ENCODE measurements at regions not wholly inside any gene's neighbourhood (a gene's known extent, or its start where the extent isn't known, plus 50 kb on each side); places are given as distances from the start of the nearest gene placed in this dataset.

- H3K4me3 ChIP-seq (replicated peaks; ENCODE audit: low read depth, low read length), result no peak overlapping the region
- TF ChIP-seq CTCF (IDR thresholded peaks at IDR 0.05; ENCODE audit: low read length, missing control alignments), result no peak
- DNase-seq (ENCODE audit: low read depth), result no peak
Measured at GRCh38 chr20:1724901-1725300, 67.3 kb upstream of the SIRPG start.

GRCh38 chr20:1722513-1723050 lies 65.0 kb upstream of the SIRPG start:
- DNase-seq (ENCODE audit: low read depth), result no peak
- H3K4me3 ChIP-seq (replicated peaks; ENCODE audit: low read depth, low read length), result no peak overlapping the region
- no peak for TF ChIP-seq CTCF (IDR thresholded peaks at IDR 0.05; ENCODE audit: low read length, missing control alignments)

- no peak for TF ChIP-seq CTCF (IDR thresholded peaks at IDR 0.05; ENCODE audit: low read length, missing control alignments)
- DNase-seq (ENCODE audit: low read depth), result no peak
- H3K4me3 ChIP-seq (replicated peaks; ENCODE audit: low read depth, low read length), result no peak overlapping the region
Measured at GRCh38 chr20:1721687-1722512, 64.3 kb upstream of the SIRPG start.

GRCh38 chr20:1720845-1721475 lies 63.4 kb upstream of the SIRPG start:
- no peak for DNase-seq (ENCODE audit: low read depth)
- H3K4me3 ChIP-seq (replicated peaks; ENCODE audit: low read depth, low read length), result no peak overlapping the region
- TF ChIP-seq CTCF (IDR thresholded peaks at IDR 0.05; ENCODE audit: low read length, missing control alignments), result no peak

GRCh38 chr20:1720226-1720625 lies 62.6 kb upstream of the SIRPG start:
- no peak for DNase-seq (ENCODE audit: low read depth)
- TF ChIP-seq CTCF (IDR thresholded peaks at IDR 0.05; ENCODE audit: low read length, missing control alignments), result no peak
- H3K4me3 ChIP-seq (replicated peaks; ENCODE audit: low read depth, low read length), result no peak overlapping the region

- H3K4me3 ChIP-seq (replicated peaks; ENCODE audit: low read depth, low read length), result no peak overlapping the region
- peak; percentile 40 for DNase-seq (ENCODE audit: low read depth)
- no peak for TF ChIP-seq CTCF (IDR thresholded peaks at IDR 0.05; ENCODE audit: low read length, missing control alignments)
Measured at GRCh38 chr20:1718604-1719384, 61.2 kb upstream of the SIRPG start.
